HG03060 (cell line): ENCODE measurements at regions not wholly inside any gene's neighbourhood (a gene's known extent, or its start where the extent isn't known, plus 50 kb on each side); places are given as distances from the start of the nearest gene placed in this dataset.

Experiments
- ATAC-seq: cut with Tn5 transposase; IDR thresholded peaks from one replicate; pipeline ENCODE4 v1.9.1; 2021; ENCODE audit warnings: low read depth, moderate number of reproducible peaks; ENCODE audit not compliant: unreplicated experiment

GRCh38 chrX:22392133-22392948 lies 119.6 kb downstream of the CBLL2 start:
- no peak for ATAC-seq

GRCh38 chrX:22395372-22395771 lies 122.7 kb downstream of the CBLL2 start:
- no peak for ATAC-seq

GRCh38 chrX:22396408-22396807 lies 123.7 kb downstream of the CBLL2 start:
- no peak for ATAC-seq

GRCh38 chrX:22397566-22397965 lies 124.9 kb downstream of the CBLL2 start:
- no peak for ATAC-seq

GRCh38 chrX:22399437-22400192 lies 126.9 kb downstream of the CBLL2 start:
- ATAC-seq = no peak

GRCh38 chrX:22404297-22404696 lies 131.6 kb downstream of the CBLL2 start:
- no peak for ATAC-seq

GRCh38 chrX:22406201-22406737 lies 133.6 kb downstream of the CBLL2 start:
- no peak for ATAC-seq

GRCh38 chrX:22409418-22409817 lies 136.7 kb downstream of the CBLL2 start:
- no peak for ATAC-seq

- ATAC-seq = no peak
These were observed 151.6 kb downstream of the CBLL2 start for GRCh38 chrX:22424122-22424915.

GRCh38 chrX:22424919-22425318 lies 152.2 kb downstream of the CBLL2 start:
- no peak for ATAC-seq

- no peak for ATAC-seq
These were observed 157.0 kb downstream of the CBLL2 start for GRCh38 chrX:22429704-22430103.

- ATAC-seq = no peak
These were observed 158.0 kb downstream of the CBLL2 start for GRCh38 chrX:22430701-22431100.

- no peak for ATAC-seq
These were observed 160.8 kb downstream of the CBLL2 start for GRCh38 chrX:22433292-22434070.

- ATAC-seq = no peak
These were observed 173.2 kb downstream of the CBLL2 start for GRCh38 chrX:22445880-22446279.

- no peak for ATAC-seq
These were observed 190.2 kb downstream of the CBLL2 start for GRCh38 chrX:22462959-22463358.

- ATAC-seq = no peak
These were observed 194.9 kb downstream of the CBLL2 start for GRCh38 chrX:22467571-22467970.

GRCh38 chrX:22481436-22481835 lies 208.7 kb downstream of the CBLL2 start:
- ATAC-seq = no peak

GRCh38 chrX:22486296-22486695 lies 213.6 kb downstream of the CBLL2 start:
- no peak for ATAC-seq

- ATAC-seq = no peak
These were observed 244.2 kb downstream of the CBLL2 start for GRCh38 chrX:22516893-22517292.
